ENCODE measurements at regions not wholly inside any gene's neighbourhood (a gene's known extent, or its start where the extent isn't known, plus 50 kb on each side); places are given as distances from the start of the nearest gene placed in this dataset.

GRCh38 chr1:72557446-72558049 is 275.2 kb upstream of the NEGR1 start:
- intact Hi-C loops (cut with micrococcal nuclease), result no loop called here

- intact Hi-C loops (cut with micrococcal nuclease), result no loop called here
Measured at GRCh38 chr1:72547412-72547811, 265.1 kb upstream of the NEGR1 start.

- intact Hi-C loops (cut with micrococcal nuclease), result no loop called here
Measured at GRCh38 chr1:72540674-72541073, 258.3 kb upstream of the NEGR1 start.

- intact Hi-C loops (cut with micrococcal nuclease), result no loop called here
Measured at GRCh38 chr1:72535470-72535869, 253.1 kb upstream of the NEGR1 start.

GRCh38 chr1:72530646-72531045 is 248.3 kb upstream of the NEGR1 start:
- intact Hi-C loops (cut with micrococcal nuclease), result no loop called here

GRCh38 chr1:72526926-72527325 is 244.6 kb upstream of the NEGR1 start:
- intact Hi-C loops (cut with micrococcal nuclease), result no loop called here

GRCh38 chr1:72524021-72524420 is 241.7 kb upstream of the NEGR1 start:
- intact Hi-C loops (cut with micrococcal nuclease), result no loop called here

GRCh38 chr1:72521659-72522058 is 239.3 kb upstream of the NEGR1 start:
- intact Hi-C loops (cut with micrococcal nuclease), result no loop called here

GRCh38 chr1:72516826-72517225 is 234.5 kb upstream of the NEGR1 start:
- intact Hi-C loops (cut with micrococcal nuclease), result no loop called here

- intact Hi-C loops (cut with micrococcal nuclease), result no loop called here
Measured at GRCh38 chr1:72516264-72516663, 233.9 kb upstream of the NEGR1 start.

GRCh38 chr1:72498371-72498770 is 216.0 kb upstream of the NEGR1 start:
- intact Hi-C loops (cut with micrococcal nuclease), result no loop called here

GRCh38 chr1:72489801-72490200 is 207.5 kb upstream of the NEGR1 start:
- intact Hi-C loops (cut with micrococcal nuclease), result no loop called here

GRCh38 chr1:72485801-72486200 is 203.5 kb upstream of the NEGR1 start:
- intact Hi-C loops (cut with micrococcal nuclease), result no loop called here

- intact Hi-C loops (cut with micrococcal nuclease), result no loop called here
Measured at GRCh38 chr1:72483846-72484357, 201.6 kb upstream of the NEGR1 start.

GRCh38 chr1:72482736-72483413 is 200.5 kb upstream of the NEGR1 start:
- intact Hi-C loops (cut with micrococcal nuclease), result no loop called here

- intact Hi-C loops (cut with micrococcal nuclease), result no loop called here
Measured at GRCh38 chr1:72481420-72481970, 199.2 kb upstream of the NEGR1 start.

- intact Hi-C loops (cut with micrococcal nuclease), result no loop called here
Measured at GRCh38 chr1:72466376-72466775, 184.0 kb upstream of the NEGR1 start.

- intact Hi-C loops (cut with micrococcal nuclease), result no loop called here
Measured at GRCh38 chr1:72462186-72462905, 180.0 kb upstream of the NEGR1 start.

- intact Hi-C loops (cut with micrococcal nuclease), result no loop called here
Measured at GRCh38 chr1:72442262-72442661, 159.9 kb upstream of the NEGR1 start.

GRCh38 chr1:72439036-72439435 is 156.7 kb upstream of the NEGR1 start:
- intact Hi-C loops (cut with micrococcal nuclease), result no loop called here

GRCh38 chr1:72438270-72438669 is 155.9 kb upstream of the NEGR1 start:
- intact Hi-C loops (cut with micrococcal nuclease), result no loop called here

- intact Hi-C loops (cut with micrococcal nuclease), result no loop called here
Measured at GRCh38 chr1:72435025-72435424, 152.7 kb upstream of the NEGR1 start.
